ENCODE measurements at regions not wholly inside any gene's neighbourhood (a gene's known extent, or its start where the extent isn't known, plus 50 kb on each side); places are given as distances from the start of the nearest gene placed in this dataset.
"Not testable (repeated sequence)": the region's sequence is repeated elsewhere in the genome, so short reads cannot be mapped to it uniquely, and the experiment has no call there.

- H3K4me3 Mint-ChIP-seq, result no peak overlapping the region
- no peaks in the 10 kb centered on the region for H3K4me1 Mint-ChIP-seq (ENCODE audit: low read depth)
- DNase-seq, result no peak
- peaks cover 2% of the 10 kb centered on the region for H3K9me3 Mint-ChIP-seq
- no peaks in the 10 kb centered on the region for H3K36me3 Mint-ChIP-seq (ENCODE audit: low read depth)
- ATAC-seq, result no peak
- no peak for TF ChIP-seq CTCF (IDR thresholded peaks at IDR 0.05)
- ChIA-PET CTCF (no interaction called here), POLR2A (no interaction called here)
- H3K27me3 Mint-ChIP-seq, result peaks cover 1% of the 10 kb centered on the region
- no peak overlapping the region for H3K27ac Mint-ChIP-seq
- intact Hi-C loops (cut with micrococcal nuclease), result no loop called here
Measured at GRCh38 chr10:105585753-105586152, 944.7 kb downstream of the SORCS3 start.

GRCh38 chr10:105585171-105585570 is 944.1 kb downstream of the SORCS3 start:
- Mint-ChIP-seq H3K27ac (no peak overlapping the region), H3K27me3 (peaks cover 1% of the 10 kb centered on the region), H3K9me3 (peaks cover 2% of the 10 kb centered on the region), H3K4me3 (no peak overlapping the region), H3K36me3 (ENCODE audit: low read depth) (no peaks in the 10 kb centered on the region), H3K4me1 (ENCODE audit: low read depth) (no peaks in the 10 kb centered on the region)
- ChIA-PET CTCF (no interaction called here), POLR2A (no interaction called here)
- ATAC-seq, result no peak
- no peak for TF ChIP-seq CTCF (IDR thresholded peaks at IDR 0.05)
- intact Hi-C loops (cut with micrococcal nuclease), result no loop called here
- DNase-seq, result no peak

GRCh38 chr10:105579112-105579511 is 938.0 kb downstream of the SORCS3 start:
- ChIA-PET POLR2A (no interaction called here), CTCF (no interaction called here)
- intact Hi-C loops (cut with micrococcal nuclease), result no loop called here
- ATAC-seq (no peak), DNase-seq (no peak)
- no peaks in the 10 kb centered on the region for H3K36me3 Mint-ChIP-seq (ENCODE audit: low read depth)
- peaks cover 7% of the 10 kb centered on the region for H3K9me3 Mint-ChIP-seq
- no peak overlapping the region for H3K27ac Mint-ChIP-seq
- peaks cover 1% of the 10 kb centered on the region for H3K27me3 Mint-ChIP-seq
- no peaks in the 10 kb centered on the region for H3K4me1 Mint-ChIP-seq (ENCODE audit: low read depth)
- H3K4me3 Mint-ChIP-seq, result no peak overlapping the region
- no peak for TF ChIP-seq CTCF (IDR thresholded peaks at IDR 0.05)

- H3K27me3 Mint-ChIP-seq, result peaks cover 1% of the 10 kb centered on the region
- intact Hi-C loops (cut with micrococcal nuclease), result no loop called here
- peaks cover 13% of the 10 kb centered on the region for H3K9me3 Mint-ChIP-seq
- ChIA-PET POLR2A (no interaction called here), CTCF (no interaction called here)
- H3K27ac Mint-ChIP-seq, result no peak overlapping the region
- no peak overlapping the region for H3K4me3 Mint-ChIP-seq
- H3K36me3 Mint-ChIP-seq (ENCODE audit: low read depth), result no peaks in the 10 kb centered on the region
- DNase-seq (no peak), ATAC-seq (no peak)
- TF ChIP-seq CTCF (IDR thresholded peaks at IDR 0.05), result no peak
- no peaks in the 10 kb centered on the region for H3K4me1 Mint-ChIP-seq (ENCODE audit: low read depth)
Measured at GRCh38 chr10:105577865-105578607, 936.9 kb downstream of the SORCS3 start.

- Mint-ChIP-seq H3K4me1 (ENCODE audit: low read depth) (no peaks in the 10 kb centered on the region), H3K9me3 (no peaks in the 10 kb centered on the region), H3K27me3 (no peaks in the 10 kb centered on the region), H3K27ac (no peak overlapping the region), H3K36me3 (ENCODE audit: low read depth) (no peaks in the 10 kb centered on the region), H3K4me3 (no peak overlapping the region)
- DNase-seq (no peak), ATAC-seq (no peak)
- intact Hi-C loops (cut with micrococcal nuclease), result no loop called here
- POLR2A ChIA-PET, result no interaction called here
- CTCF ChIA-PET, result no interaction called here
- no peak for TF ChIP-seq CTCF (IDR thresholded peaks at IDR 0.05)
Measured at GRCh38 chr10:105559333-105560097, 918.4 kb downstream of the SORCS3 start.

- CTCF ChIA-PET; ATAC-seq; H3K9me3 Mint-ChIP-seq; intact Hi-C loops (cut with micrococcal nuclease); DNase-seq; H3K27me3 Mint-ChIP-seq; H3K27ac Mint-ChIP-seq; H3K36me3 Mint-ChIP-seq (ENCODE audit: low read depth); POLR2A ChIA-PET; H3K4me1 Mint-ChIP-seq (ENCODE audit: low read depth); H3K4me3 Mint-ChIP-seq: not testable (repeated sequence)
Measured at GRCh38 chr10:105550453-105550852, 909.4 kb downstream of the SORCS3 start.
